Colonic mucosa (tissue), 4 donors: ENCODE measurements at regions not wholly inside any gene's neighbourhood (a gene's known extent, or its start where the extent isn't known, plus 50 kb on each side); places are given as distances from the start of the nearest gene placed in this dataset.

Source experiments
- DNase-seq: peaks from one replicate; pipeline ENCODE4 v3.0.0-alpha.2; 2020
- H3K27ac ChIP-seq: fragments of 200-600 bp; one replicate; pipeline ENCODE4 v1.8.0; 2021
- H3K27me3 ChIP-seq: fragments of 200-600 bp; one replicate; pipeline ENCODE4 v1.8.0; 2021
- H3K36me3 ChIP-seq: fragments of 200-600 bp; one replicate; pipeline ENCODE4 v1.8.0; 2021
- H3K4me1 ChIP-seq: fragments of 200-600 bp; one replicate; pipeline ENCODE4 v1.8.0; 2021; ENCODE audit warnings: mild to moderate bottlenecking
- H3K4me3 ChIP-seq: fragments of 200-600 bp; one replicate; pipeline ENCODE4 v1.8.0; 2021
- H3K9ac ChIP-seq, 2 donors: one replicate each; pipeline ENCODE4 v1.7.0; 2013; ENCODE audit warnings: control low read depth in 2 of 2, low read depth in 2 of 2, low read length in 2 of 2
- H3K9me3 ChIP-seq: fragments of 200-600 bp; one replicate; pipeline ENCODE4 v1.8.0; 2021
- intact Hi-C: fragments of 100-400 bp; cut with DNase I; formaldehyde crosslinking; loops from one replicate; pipeline ENCODE4 v1.14.1; 2022
- TF ChIP-seq, protein P1 (sequence below): fragments of 200-600 bp; IDR thresholded peaks from one replicate; pipeline ENCODE4 v1.8.0; 2022; ENCODE audit warnings: antibody characterized with exemption, mild to moderate bottlenecking
- donor health status: healthy.
- donor health status: DM: no; HTN: no; CAD: no.
- donor health status: DM: no; HTN: no; CAD: no.

DNA sequence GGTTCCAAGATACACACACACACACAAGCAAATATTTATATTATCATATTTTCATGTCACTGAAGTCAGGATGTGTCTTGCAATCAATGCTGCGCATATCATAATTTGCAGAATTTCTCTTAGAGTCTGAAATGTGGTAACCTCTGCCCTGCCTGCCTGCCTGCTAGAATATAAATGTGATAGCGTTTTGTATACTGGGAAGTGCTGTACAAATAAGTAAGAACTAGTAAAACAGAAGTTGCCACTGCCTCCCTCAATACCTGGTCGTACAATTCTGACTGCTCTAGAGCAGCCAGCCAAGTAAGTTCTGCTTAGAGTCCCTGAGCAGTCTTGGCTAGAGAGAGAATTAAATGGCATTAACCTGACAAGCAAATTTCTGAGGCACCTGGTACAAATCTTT lies 83.9 kb upstream of the NTF3 start:
- Histone ChIP-seq H3K27ac (no peak overlapping the region), H3K4me3 (no peak overlapping the region), H3K9me3 (no peaks in the 10 kb centered on the region), H3K4me1 (no peaks in the 10 kb centered on the region), H3K27me3 (no peaks in the 10 kb centered on the region), H3K36me3 (no peaks in the 10 kb centered on the region), H3K9ac (no peak overlapping the region)
- DNase-seq, result no peak
- TF ChIP-seq, protein P1, sequence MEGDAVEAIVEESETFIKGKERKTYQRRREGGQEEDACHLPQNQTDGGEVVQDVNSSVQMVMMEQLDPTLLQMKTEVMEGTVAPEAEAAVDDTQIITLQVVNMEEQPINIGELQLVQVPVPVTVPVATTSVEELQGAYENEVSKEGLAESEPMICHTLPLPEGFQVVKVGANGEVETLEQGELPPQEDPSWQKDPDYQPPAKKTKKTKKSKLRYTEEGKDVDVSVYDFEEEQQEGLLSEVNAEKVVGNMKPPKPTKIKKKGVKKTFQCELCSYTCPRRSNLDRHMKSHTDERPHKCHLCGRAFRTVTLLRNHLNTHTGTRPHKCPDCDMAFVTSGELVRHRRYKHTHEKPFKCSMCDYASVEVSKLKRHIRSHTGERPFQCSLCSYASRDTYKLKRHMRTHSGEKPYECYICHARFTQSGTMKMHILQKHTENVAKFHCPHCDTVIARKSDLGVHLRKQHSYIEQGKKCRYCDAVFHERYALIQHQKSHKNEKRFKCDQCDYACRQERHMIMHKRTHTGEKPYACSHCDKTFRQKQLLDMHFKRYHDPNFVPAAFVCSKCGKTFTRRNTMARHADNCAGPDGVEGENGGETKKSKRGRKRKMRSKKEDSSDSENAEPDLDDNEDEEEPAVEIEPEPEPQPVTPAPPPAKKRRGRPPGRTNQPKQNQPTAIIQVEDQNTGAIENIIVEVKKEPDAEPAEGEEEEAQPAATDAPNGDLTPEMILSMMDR, result no peak
- intact Hi-C loops, result no loop called here

DNA sequence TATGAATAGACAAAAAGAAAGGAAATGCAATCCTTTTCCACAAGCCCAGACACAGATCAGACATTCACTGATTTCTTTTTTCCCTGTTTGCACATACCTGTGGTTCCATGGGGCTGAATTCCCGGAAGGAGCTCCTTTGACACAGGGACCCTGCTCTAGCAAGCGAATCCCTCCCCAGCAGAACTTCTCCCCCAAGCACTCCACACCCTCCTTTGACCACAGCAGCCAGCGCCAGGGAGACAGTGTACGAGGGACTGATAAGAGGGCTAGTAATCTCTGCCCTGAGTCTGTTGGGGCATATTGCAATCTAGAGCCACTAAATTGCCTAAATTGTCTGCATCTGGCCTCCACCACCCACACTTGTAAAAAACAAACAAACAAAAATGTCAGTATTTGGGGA lies 83.4 kb upstream of the NTF3 start:
- H3K27me3 ChIP-seq, result no peaks in the 10 kb centered on the region
- H3K4me1 ChIP-seq, result no peaks in the 10 kb centered on the region
- H3K9ac ChIP-seq, result no peak overlapping the region
- H3K36me3 ChIP-seq, result no peaks in the 10 kb centered on the region
- DNase-seq, result no peak
- H3K4me3 ChIP-seq, result no peak overlapping the region
- no peaks in the 10 kb centered on the region for H3K9me3 ChIP-seq
- intact Hi-C loops, result no loop called here
- TF ChIP-seq, protein P1, result no peak
- no peak overlapping the region for H3K27ac ChIP-seq

DNA sequence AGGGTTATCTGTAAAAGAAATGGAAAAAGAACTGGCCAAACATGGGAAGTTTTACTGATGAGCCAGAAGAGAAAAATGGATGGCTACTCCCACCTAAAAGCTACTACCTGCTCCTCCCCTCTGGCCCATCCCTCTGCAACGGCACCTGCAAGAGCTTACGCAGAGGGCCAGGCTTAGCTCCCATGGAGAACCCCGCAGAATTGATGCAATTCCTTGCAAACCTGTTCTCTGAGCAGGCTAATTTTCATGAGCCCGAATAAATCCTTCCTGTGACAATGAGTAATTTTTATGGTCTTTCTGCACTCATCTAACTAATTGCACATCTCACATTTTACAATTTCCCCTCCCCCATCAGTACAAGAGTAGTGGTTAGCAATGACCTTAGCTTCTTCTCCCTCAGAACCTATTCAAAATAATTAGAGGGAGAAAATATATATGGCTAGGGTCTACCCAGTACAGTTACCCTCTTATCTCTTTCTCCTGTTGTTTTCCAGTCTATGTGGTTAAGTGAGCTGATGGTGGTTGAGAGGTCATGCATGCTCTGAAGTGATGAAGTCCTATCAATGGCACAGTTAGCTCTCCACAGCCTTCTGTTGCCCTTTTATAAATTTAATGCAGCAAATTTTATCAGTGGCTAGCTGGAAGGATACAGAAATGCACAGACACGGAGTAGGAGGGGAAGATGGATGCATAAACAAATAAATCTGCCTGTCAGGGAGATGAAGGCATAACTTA lies 67.7 kb upstream of the NTF3 start:
- DNase-seq, result no peak
- Histone ChIP-seq H3K27me3 (no peaks in the 10 kb centered on the region), H3K9me3 (no peaks in the 10 kb centered on the region), H3K9ac (no peak overlapping the region), H3K4me1 (no peaks in the 10 kb centered on the region), H3K4me3 (no peak overlapping the region), H3K36me3 (no peaks in the 10 kb centered on the region), H3K27ac (no peak overlapping the region)
- intact Hi-C loops, result no loop called here
- TF ChIP-seq, protein P1, result no peak

DNA sequence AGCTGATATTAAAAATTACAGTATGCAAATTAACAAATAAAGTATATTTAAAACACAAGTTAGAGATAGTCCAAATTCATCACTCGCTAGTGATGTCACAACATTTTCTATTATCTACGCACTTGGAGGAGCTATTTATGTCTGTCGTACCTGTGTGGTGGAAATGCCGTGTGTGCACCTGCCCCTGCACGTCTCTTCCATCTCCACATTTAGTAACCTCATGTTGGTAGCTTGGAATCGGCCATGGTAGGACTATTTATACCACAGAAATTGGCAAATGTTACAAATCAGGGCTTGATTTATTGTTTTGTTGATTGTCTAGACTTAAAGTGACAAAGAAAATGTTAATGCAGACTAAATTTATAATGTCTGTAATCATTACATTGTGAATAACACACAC lies 62.6 kb upstream of the NTF3 start:
- H3K4me1 ChIP-seq, result no peaks in the 10 kb centered on the region
- H3K27me3 ChIP-seq, result no peaks in the 10 kb centered on the region
- DNase-seq, result no peak
- H3K27ac ChIP-seq, result no peak overlapping the region
- H3K4me3 ChIP-seq, result no peak overlapping the region
- TF ChIP-seq, protein P1, result no peak
- no peaks in the 10 kb centered on the region for H3K36me3 ChIP-seq
- no peaks in the 10 kb centered on the region for H3K9me3 ChIP-seq
- intact Hi-C loops, result no loop called here
- no peak overlapping the region for H3K9ac ChIP-seq

DNA sequence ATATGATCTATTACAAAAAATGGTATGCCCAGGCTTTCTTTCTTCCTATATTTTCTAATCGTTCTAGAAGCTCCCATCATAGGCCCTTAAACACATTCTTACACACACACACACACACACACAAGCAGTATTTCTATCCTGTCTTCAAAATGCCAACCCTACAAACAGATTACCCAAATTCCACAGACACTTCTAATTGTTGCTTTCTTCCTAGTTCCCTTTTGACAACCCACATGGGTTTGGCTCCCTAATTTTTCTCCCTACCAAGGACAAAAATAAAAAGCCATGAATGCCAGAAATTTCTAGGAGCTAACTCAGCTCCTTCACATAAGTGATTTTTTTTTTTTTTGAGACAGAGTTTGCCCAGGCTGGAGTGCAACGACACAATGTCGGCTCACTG lies 60.3 kb upstream of the NTF3 start:
- Histone ChIP-seq H3K27me3 (no peaks in the 10 kb centered on the region), H3K4me1 (no peaks in the 10 kb centered on the region), H3K36me3 (no peaks in the 10 kb centered on the region), H3K9ac (no peak overlapping the region), H3K4me3 (no peak overlapping the region), H3K27ac (no peak overlapping the region), H3K9me3 (no peaks in the 10 kb centered on the region)
- DNase-seq, result no peak
- intact Hi-C loops, result no loop called here
- TF ChIP-seq, protein P1, result no peak
